SK-N-SH treated with all-trans-retinoic acid at 6 μM for 48 hours (cell line): ENCODE measurements at regions not wholly inside any gene's neighbourhood (a gene's known extent, or its start where the extent isn't known, plus 50 kb on each side); places are given as distances from the start of the nearest gene placed in this dataset.

Experiments used
- ATAC-seq: fragments of 200-7000 bp; cut with Tn5 transposase; 3 replicates; pipeline ENCODE4 v1.9.1; 2020; ENCODE audit warnings: mild to moderate bottlenecking, moderate library complexity
- BACH2 ChIP-seq: fragments of 250-450 bp; sonication (Bioruptor Pico); IDR thresholded peaks from 2 replicates; pipeline ENCODE4 v1.9.0; 2021; ENCODE audit warnings: mild to moderate bottlenecking, borderline replicate concordance
- CREB5 ChIP-seq: fragments of 250-450 bp; sonication (Bioruptor Pico); IDR thresholded peaks from 2 replicates; pipeline ENCODE4 v1.5.1; 2020; ENCODE audit warnings: low read depth, mild to moderate bottlenecking, moderate library complexity
- CSDC2 ChIP-seq: fragments of 250-450 bp; sonication (Bioruptor Pico); IDR thresholded peaks from 2 replicates; pipeline ENCODE4 v1.5.0; 2020; ENCODE audit warnings: mild to moderate bottlenecking, moderate library complexity
- ESRRG ChIP-seq: fragments of 250-450 bp; sonication (Bioruptor Pico); IDR thresholded peaks from 2 replicates; pipeline ENCODE4 v1.6.1; 2021; ENCODE audit warnings: mild to moderate bottlenecking
- ISL1 ChIP-seq: fragments of 250-450 bp; sonication (Bioruptor Pico); IDR thresholded peaks from 2 replicates; pipeline ENCODE4 v2.1.2; 2022; ENCODE audit warnings: mild to moderate bottlenecking, moderate library complexity
- OSR1 ChIP-seq: fragments of 250-450 bp; sonication (Bioruptor Pico); IDR thresholded peaks from 2 replicates; pipeline ENCODE4 v1.8.0; 2022; ENCODE audit warnings: moderate library complexity, mild to moderate bottlenecking, inconsistent platforms
- PPARA ChIP-seq: fragments of 250-450 bp; sonication (Bioruptor Pico); IDR thresholded peaks from 2 replicates; pipeline ENCODE4 v1.5.0; 2020; ENCODE audit warnings: mild to moderate bottlenecking, borderline replicate concordance
- SNAI2 ChIP-seq: fragments of 250-450 bp; sonication (Bioruptor Pico); IDR thresholded peaks from 2 replicates; pipeline ENCODE4 v1.5.0; 2020; ENCODE audit warnings: mild to moderate bottlenecking, moderate library complexity
- TCF4 ChIP-seq: fragments of 250-450 bp; sonication (Bioruptor Pico); IDR thresholded peaks from 2 replicates; pipeline ENCODE4 v1.8.0; 2021; ENCODE audit warnings: mild to moderate bottlenecking, moderate library complexity, borderline replicate concordance
- TOX ChIP-seq: fragments of 250-450 bp; sonication (Bioruptor Pico); IDR thresholded peaks from 2 replicates; pipeline ENCODE4 v1.8.0; 2021; ENCODE audit warnings: mild to moderate bottlenecking, moderate library complexity, borderline replicate concordance
- ZC3H10 ChIP-seq: fragments of 250-450 bp; sonication (Bioruptor Pico); IDR thresholded peaks from 2 replicates; pipeline ENCODE4 v1.5.1; 2021; ENCODE audit warnings: mild to moderate bottlenecking, moderate library complexity
- ZNF70 ChIP-seq: fragments of 450-650 bp; formaldehyde crosslinking; IDR thresholded peaks from 2 replicates; pipeline ENCODE4 v1.5.0; 2020; ENCODE audit warnings: mild to moderate bottlenecking, moderate library complexity
- ZNF8 ChIP-seq: fragments of 450-650 bp; formaldehyde crosslinking; IDR thresholded peaks from 2 replicates; pipeline ENCODE4 v1.5.0; 2020; ENCODE audit warnings: mild to moderate bottlenecking, moderate library complexity
- TF ChIP-seq, protein P1 (sequence below): fragments of 250-450 bp; sonication (Bioruptor Pico); IDR thresholded peaks from 2 replicates; pipeline ENCODE4 v1.5.0; 2020; ENCODE audit warnings: mild to moderate bottlenecking, moderate library complexity
- TF ChIP-seq, protein P2 (sequence below): fragments of 250-450 bp; sonication (Bioruptor Pico); IDR thresholded peaks from 2 replicates; pipeline ENCODE4 v1.5.1; 2021; ENCODE audit warnings: mild to moderate bottlenecking, moderate library complexity
- TF ChIP-seq, protein P3 (sequence below): fragments of 250-450 bp; sonication (Bioruptor Pico); IDR thresholded peaks from 2 replicates; pipeline ENCODE4 v1.8.0; 2020; ENCODE audit warnings: mild to moderate bottlenecking, moderate library complexity, borderline replicate concordance

DNA sequence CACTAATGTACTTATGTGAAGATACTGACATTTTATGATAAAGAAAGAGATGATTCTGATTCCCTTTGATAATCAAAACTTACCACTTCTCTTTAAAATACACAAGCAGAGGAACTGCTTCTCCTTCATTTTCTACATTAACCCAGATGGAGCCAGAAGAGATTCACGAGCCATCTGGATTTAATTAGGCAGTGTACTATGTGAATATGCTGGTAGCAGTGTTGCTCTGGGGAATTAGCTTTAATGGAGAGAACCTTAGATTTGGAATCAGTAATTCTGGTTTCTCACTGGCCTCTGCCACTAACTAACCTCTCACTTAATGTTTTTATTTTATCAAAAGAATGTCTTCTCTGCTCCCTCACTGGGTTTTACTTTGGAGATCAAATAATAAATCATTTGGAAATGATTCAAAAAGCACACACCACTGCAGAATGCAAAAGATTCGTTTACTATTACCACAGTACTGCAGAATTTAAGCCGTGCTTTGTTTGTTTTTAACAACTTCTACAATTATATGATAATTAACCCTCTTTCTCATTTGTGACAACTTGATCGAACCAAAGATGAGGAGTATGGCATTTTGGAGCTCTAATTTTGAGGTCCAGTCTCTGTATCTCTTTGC lies 77.5 kb upstream of the PHYHIPL start:
- TF ChIP-seq, protein P1, sequence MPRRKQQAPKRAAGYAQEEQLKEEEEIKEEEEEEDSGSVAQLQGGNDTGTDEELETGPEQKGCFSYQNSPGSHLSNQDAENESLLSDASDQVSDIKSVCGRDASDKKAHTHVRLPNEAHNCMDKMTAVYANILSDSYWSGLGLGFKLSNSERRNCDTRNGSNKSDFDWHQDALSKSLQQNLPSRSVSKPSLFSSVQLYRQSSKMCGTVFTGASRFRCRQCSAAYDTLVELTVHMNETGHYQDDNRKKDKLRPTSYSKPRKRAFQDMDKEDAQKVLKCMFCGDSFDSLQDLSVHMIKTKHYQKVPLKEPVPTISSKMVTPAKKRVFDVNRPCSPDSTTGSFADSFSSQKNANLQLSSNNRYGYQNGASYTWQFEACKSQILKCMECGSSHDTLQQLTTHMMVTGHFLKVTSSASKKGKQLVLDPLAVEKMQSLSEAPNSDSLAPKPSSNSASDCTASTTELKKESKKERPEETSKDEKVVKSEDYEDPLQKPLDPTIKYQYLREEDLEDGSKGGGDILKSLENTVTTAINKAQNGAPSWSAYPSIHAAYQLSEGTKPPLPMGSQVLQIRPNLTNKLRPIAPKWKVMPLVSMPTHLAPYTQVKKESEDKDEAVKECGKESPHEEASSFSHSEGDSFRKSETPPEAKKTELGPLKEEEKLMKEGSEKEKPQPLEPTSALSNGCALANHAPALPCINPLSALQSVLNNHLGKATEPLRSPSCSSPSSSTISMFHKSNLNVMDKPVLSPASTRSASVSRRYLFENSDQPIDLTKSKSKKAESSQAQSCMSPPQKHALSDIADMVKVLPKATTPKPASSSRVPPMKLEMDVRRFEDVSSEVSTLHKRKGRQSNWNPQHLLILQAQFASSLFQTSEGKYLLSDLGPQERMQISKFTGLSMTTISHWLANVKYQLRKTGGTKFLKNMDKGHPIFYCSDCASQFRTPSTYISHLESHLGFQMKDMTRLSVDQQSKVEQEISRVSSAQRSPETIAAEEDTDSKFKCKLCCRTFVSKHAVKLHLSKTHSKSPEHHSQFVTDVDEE (CRISPR knock-in tag): peak; percentile 54; the same call in 1 of the 2 replicates
- TF ChIP-seq SNAI2 (CRISPR knock-in tag) (0 out of 2 replicates have a peak, but pooled peaks have one; percentile 6), TCF4 (CRISPR knock-in tag) (peak; percentile 94), ESRRG (no peak), ISL1 (CRISPR knock-in tag) (peak; percentile 16; the same call in 1 of the 2 replicates)
- TF ChIP-seq, protein P2, sequence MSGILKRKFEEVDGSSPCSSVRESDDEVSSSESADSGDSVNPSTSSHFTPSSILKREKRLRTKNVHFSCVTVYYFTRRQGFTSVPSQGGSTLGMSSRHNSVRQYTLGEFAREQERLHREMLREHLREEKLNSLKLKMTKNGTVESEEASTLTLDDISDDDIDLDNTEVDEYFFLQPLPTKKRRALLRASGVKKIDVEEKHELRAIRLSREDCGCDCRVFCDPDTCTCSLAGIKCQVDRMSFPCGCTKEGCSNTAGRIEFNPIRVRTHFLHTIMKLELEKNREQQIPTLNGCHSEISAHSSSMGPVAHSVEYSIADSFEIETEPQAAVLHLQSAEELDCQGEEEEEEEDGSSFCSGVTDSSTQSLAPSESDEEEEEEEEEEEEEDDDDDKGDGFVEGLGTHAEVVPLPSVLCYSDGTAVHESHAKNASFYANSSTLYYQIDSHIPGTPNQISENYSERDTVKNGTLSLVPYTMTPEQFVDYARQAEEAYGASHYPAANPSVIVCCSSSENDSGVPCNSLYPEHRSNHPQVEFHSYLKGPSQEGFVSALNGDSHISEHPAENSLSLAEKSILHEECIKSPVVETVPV (CRISPR knock-in tag): peak; percentile 48; the same call in 1 of the 2 replicates
- ATAC-seq: peak; percentile 97

GRCh38 chr10:59099481-59099880 lies 77.0 kb upstream of the PHYHIPL start:
- TF ChIP-seq TCF4 (CRISPR knock-in tag) (0 out of 2 replicates have a peak, but pooled peaks have one; percentile 26), CSDC2 (CRISPR knock-in tag) (no peak)
- TF ChIP-seq, all 23 proteins: peak for 1
- ATAC-seq: peak; percentile 40; the same call in 2 of the 3 replicates

GRCh38 chr10:59102394-59102793 lies 74.0 kb upstream of the PHYHIPL start:
- ATAC-seq: no peak
- no peak for TF ChIP-seq PPARA (CRISPR knock-in tag)
- no peak for TF ChIP-seq ISL1 (CRISPR knock-in tag)
- TF ChIP-seq ZNF8 (CRISPR knock-in tag): no peak

DNA sequence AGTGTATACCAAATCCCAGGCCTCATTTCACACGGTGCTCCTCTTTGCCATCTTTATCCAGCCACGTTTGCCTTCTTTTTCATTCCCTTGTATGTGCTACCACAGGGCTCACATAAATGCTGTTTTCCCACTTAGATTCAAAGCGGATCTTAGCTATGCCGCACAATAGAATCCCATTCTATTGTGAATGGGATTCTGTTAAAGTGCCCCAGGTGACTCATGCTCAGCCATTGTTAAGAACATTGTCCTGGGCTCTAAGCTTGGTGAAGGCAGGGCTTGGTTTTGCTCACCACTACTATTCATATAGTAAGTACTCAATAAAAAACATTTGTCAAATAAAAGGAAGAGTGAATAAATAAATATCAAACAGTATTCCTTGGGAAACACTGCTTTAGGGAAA lies 72.3 kb upstream of the PHYHIPL start:
- TF ChIP-seq SNAI2 (CRISPR knock-in tag): no peak
- no peak for TF ChIP-seq BACH2 (CRISPR knock-in tag)
- TF ChIP-seq, protein P1 (CRISPR knock-in tag): no peak
- no peak for TF ChIP-seq ZC3H10 (CRISPR knock-in tag)
- TF ChIP-seq ESRRG: no peak
- ATAC-seq: no peak

- ATAC-seq: no peak
Measured at GRCh38 chr10:59106441-59106840, 70.0 kb upstream of the PHYHIPL start.

DNA sequence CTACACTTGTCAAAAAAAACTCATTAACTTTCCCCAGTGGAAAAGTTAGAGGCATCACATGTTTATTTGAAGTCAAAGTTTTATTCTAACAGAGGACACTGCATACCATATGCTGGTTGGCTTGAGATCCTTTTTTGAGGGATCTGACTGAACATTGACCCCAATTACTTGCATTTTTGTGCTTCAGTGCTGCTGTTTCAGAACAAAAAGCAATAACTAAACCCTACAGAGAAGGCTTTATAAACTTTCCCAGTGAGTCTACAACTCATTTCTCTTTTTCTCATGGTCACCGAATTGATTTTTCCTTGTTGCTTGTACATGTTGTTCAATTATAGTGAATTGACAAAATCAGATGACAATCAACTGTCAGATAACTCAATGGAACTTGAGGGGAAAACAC lies 69.3 kb upstream of the PHYHIPL start:
- no peak for ATAC-seq
- TF ChIP-seq ZNF70 (CRISPR knock-in tag) (no peak), ZNF8 (CRISPR knock-in tag) (no peak), SNAI2 (CRISPR knock-in tag) (no peak), OSR1 (no peak), TOX (CRISPR knock-in tag) (no peak), TCF4 (CRISPR knock-in tag) (no peak), ISL1 (CRISPR knock-in tag) (no peak)
- TF ChIP-seq, protein P3, sequence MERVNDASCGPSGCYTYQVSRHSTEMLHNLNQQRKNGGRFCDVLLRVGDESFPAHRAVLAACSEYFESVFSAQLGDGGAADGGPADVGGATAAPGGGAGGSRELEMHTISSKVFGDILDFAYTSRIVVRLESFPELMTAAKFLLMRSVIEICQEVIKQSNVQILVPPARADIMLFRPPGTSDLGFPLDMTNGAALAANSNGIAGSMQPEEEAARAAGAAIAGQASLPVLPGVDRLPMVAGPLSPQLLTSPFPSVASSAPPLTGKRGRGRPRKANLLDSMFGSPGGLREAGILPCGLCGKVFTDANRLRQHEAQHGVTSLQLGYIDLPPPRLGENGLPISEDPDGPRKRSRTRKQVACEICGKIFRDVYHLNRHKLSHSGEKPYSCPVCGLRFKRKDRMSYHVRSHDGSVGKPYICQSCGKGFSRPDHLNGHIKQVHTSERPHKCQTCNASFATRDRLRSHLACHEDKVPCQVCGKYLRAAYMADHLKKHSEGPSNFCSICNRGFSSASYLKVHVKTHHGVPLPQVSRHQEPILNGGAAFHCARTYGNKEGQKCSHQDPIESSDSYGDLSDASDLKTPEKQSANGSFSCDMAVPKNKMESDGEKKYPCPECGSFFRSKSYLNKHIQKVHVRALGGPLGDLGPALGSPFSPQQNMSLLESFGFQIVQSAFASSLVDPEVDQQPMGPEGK (CRISPR knock-in tag): no peak
- TF ChIP-seq, protein P1 (CRISPR knock-in tag): no peak

More at GRCh38 chr10:59106441-59106840, 70.0 kb upstream of the PHYHIPL start:
- TF ChIP-seq CREB5: no peak
